Neural progenitor cell (in vitro differentiated cells): ENCODE measurements at regions not wholly inside any gene's neighbourhood (a gene's known extent, or its start where the extent isn't known, plus 50 kb on each side); places are given as distances from the start of the nearest gene placed in this dataset.

Experiments
- EZH2 ChIP-seq: fragments of 200-600 bp; sonication (generic); IDR thresholded peaks from 2 replicates; pipeline ENCODE4 v1.6.1; 2017; ENCODE audit warnings: antibody characterized with exemption, mild to moderate bottlenecking, moderate library complexity
- EZH2phosphoT487 ChIP-seq: fragments of 200-600 bp; sonication (generic); IDR thresholded peaks from 2 replicates; pipeline ENCODE4 v1.6.1; 2017; ENCODE audit warnings: antibody characterized with exemption
- TF ChIP-seq, protein P1 (sequence below): fragments of 200-600 bp; sonication (generic); IDR thresholded peaks from 2 replicates; pipeline ENCODE4 v1.5.1; 2017; ENCODE audit warnings: antibody characterized with exemption, mild to moderate bottlenecking

DNA sequence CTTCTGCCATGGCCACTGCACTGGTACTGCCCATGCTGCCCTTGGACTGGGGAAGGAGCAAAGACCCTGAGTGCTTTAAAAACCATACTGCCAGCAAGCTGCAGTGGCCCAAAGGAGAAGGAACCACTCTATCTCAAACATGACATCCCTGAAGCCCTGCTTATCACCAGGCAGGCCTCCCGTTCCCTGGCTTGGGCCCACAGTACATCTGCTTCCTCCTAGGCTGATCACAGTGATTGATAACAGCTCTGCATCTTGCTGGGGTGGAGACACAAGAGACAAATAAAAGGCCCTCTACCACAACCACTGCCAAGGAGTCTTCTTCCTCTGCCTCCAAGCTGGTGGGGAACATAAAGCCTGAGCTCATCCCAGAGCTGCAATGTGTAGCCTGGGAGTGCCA, 567.5 kb downstream of the TRHDE start:
- TF ChIP-seq, protein P1, sequence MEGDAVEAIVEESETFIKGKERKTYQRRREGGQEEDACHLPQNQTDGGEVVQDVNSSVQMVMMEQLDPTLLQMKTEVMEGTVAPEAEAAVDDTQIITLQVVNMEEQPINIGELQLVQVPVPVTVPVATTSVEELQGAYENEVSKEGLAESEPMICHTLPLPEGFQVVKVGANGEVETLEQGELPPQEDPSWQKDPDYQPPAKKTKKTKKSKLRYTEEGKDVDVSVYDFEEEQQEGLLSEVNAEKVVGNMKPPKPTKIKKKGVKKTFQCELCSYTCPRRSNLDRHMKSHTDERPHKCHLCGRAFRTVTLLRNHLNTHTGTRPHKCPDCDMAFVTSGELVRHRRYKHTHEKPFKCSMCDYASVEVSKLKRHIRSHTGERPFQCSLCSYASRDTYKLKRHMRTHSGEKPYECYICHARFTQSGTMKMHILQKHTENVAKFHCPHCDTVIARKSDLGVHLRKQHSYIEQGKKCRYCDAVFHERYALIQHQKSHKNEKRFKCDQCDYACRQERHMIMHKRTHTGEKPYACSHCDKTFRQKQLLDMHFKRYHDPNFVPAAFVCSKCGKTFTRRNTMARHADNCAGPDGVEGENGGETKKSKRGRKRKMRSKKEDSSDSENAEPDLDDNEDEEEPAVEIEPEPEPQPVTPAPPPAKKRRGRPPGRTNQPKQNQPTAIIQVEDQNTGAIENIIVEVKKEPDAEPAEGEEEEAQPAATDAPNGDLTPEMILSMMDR = no peak
- TF ChIP-seq EZH2 = no peak
- TF ChIP-seq EZH2phosphoT487 = no peak
